ENCODE measurements at regions not wholly inside any gene's neighbourhood (a gene's known extent, or its start where the extent isn't known, plus 50 kb on each side); places are given as distances from the start of the nearest gene placed in this dataset.

GRCh38 chr22:47777426-47777825 is 1015.0 kb downstream of the TBC1D22A start:
- DNase-seq (ENCODE audit: low spot score): no peak
- Histone ChIP-seq H3K4me3 (no peak overlapping the region), H3K27ac (no peak overlapping the region)
- no peak for TF ChIP-seq CTCF (IDR thresholded peaks at IDR 0.05)

GRCh38 chr22:47776329-47776728 is 1013.9 kb downstream of the TBC1D22A start:
- DNase-seq (ENCODE audit: low spot score): no peak
- no peak overlapping the region for H3K4me3 ChIP-seq
- H3K27ac ChIP-seq: no peak overlapping the region
- TF ChIP-seq CTCF (IDR thresholded peaks at IDR 0.05): no peak

DNA sequence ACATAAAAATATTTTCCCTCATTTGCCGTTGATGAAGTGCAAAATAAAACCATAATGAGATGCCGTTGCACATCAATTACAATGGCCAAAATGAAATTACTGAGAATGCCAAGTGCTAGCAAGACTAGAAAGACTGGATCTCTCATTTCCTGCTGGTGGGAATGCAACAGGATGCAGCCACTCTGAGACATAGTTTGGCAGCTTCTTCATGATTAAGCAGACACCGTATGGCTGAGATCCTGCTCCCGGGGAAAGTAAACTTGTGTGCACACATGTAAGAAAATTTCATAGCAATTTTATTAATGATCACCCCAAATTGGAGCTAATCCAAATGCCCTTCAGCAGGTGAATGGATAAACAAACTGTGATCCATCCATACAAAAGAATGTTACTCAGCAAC is 1013.2 kb downstream of the TBC1D22A start:
- Histone ChIP-seq H3K27ac (no peak overlapping the region), H3K4me3 (no peak overlapping the region)
- TF ChIP-seq CTCF (IDR thresholded peaks at IDR 0.05): no peak
- no peak for DNase-seq (ENCODE audit: low spot score)

GRCh38 chr22:47775191-47775590 is 1012.7 kb downstream of the TBC1D22A start:
- TF ChIP-seq CTCF (IDR thresholded peaks at IDR 0.05): no peak
- Histone ChIP-seq H3K27ac (no peak overlapping the region), H3K4me3 (no peak overlapping the region)
- DNase-seq (ENCODE audit: low spot score): no peak

DNA sequence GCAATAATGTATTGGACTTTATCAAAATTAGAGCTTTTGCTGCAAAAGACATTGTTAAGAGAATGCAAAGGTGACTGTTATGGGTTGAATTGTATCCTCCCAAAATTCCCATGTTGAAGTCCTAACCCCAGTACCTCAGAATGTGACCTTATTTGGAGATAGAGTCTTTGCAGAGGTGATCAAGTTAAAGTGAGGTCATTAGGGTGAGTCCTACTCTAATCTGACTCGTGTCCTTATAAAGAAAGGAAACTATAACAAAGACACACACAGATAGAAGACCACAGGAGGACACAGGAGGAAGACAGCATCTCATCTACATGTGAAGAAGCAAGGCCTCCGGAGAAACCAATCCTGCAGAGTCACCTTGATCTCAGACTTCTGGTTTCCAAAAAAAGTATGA is 1011.2 kb downstream of the TBC1D22A start:
- Histone ChIP-seq H3K27ac (no peak overlapping the region), H3K4me3 (no peak overlapping the region)
- no peak for DNase-seq (ENCODE audit: low spot score)
- no peak for TF ChIP-seq CTCF (IDR thresholded peaks at IDR 0.05)

- H3K27ac ChIP-seq: no peak overlapping the region
- H3K4me3 ChIP-seq: no peak overlapping the region
- TF ChIP-seq CTCF (IDR thresholded peaks at IDR 0.05): no peak
- no peak for DNase-seq (ENCODE audit: low spot score)
Observed at GRCh38 chr22:47772864-47773263, 1010.4 kb downstream of the TBC1D22A start.

- H3K27ac ChIP-seq: no peak overlapping the region
- no peak for DNase-seq (ENCODE audit: low spot score)
- no peak overlapping the region for H3K4me3 ChIP-seq
- TF ChIP-seq CTCF (IDR thresholded peaks at IDR 0.05): no peak
Observed at GRCh38 chr22:47769652-47770051, 1007.2 kb downstream of the TBC1D22A start.
